H9 (cell line): ENCODE measurements at regions not wholly inside any gene's neighbourhood (a gene's known extent, or its start where the extent isn't known, plus 50 kb on each side); places are given as distances from the start of the nearest gene placed in this dataset.

Experiments used
- DNase-seq: peaks from one replicate; pipeline ENCODE4 v3.0.0-alpha.2; 2017
- H2AFZ ChIP-seq: one replicate; pipeline ENCODE4 v1.6.1; 2013; ENCODE audit warnings: mild to moderate bottlenecking, low read length, control low read depth, moderate library complexity
- H2AK5ac ChIP-seq: 2 replicates; pipeline ENCODE4 v1.6.1; 2013; ENCODE audit warnings: low read length, control low read depth, mixed read lengths; ENCODE audit not compliant: insufficient read length
- H2BK120ac ChIP-seq: one replicate; pipeline ENCODE4 v1.6.1; 2013; ENCODE audit warnings: low read depth, mild to moderate bottlenecking, low read length, control low read depth, inconsistent platforms; ENCODE audit not compliant: poor library complexity, severe bottlenecking
- H2BK12ac ChIP-seq: 2 replicates; pipeline ENCODE4 v1.6.1; 2013; ENCODE audit warnings: low read length, control low read depth, mixed read lengths, low read depth; ENCODE audit not compliant: insufficient read length
- H2BK15ac ChIP-seq: 2 replicates; pipeline ENCODE4 v1.6.1; 2013; ENCODE audit warnings: low read depth, low read length, control low read depth
- H2BK20ac ChIP-seq: one replicate; pipeline ENCODE4 v1.6.1; 2013; ENCODE audit warnings: low read depth, mild to moderate bottlenecking, low read length, control low read depth, inconsistent platforms; ENCODE audit not compliant: poor library complexity, severe bottlenecking
- H2BK5ac ChIP-seq: 2 replicates; pipeline ENCODE4 v1.6.1; 2013; ENCODE audit warnings: low read length, control low read depth, mixed read lengths; ENCODE audit not compliant: insufficient read length
- H3K14ac ChIP-seq: 2 replicates; pipeline ENCODE4 v1.6.1; 2013; ENCODE audit warnings: low read length, control low read depth; ENCODE audit not compliant: insufficient read depth
- H3K18ac ChIP-seq: 2 replicates; pipeline ENCODE4 v1.6.1; 2013; ENCODE audit warnings: low read depth, mild to moderate bottlenecking, mixed read lengths, low read length, control low read depth; ENCODE audit not compliant: insufficient read length
- H3K23ac ChIP-seq: 2 replicates; pipeline ENCODE4 v1.6.1; 2013; ENCODE audit warnings: low read length, control low read depth, mixed read lengths, low read depth; ENCODE audit not compliant: insufficient read length
- H3K23me2 ChIP-seq: 2 replicates; pipeline ENCODE4 v1.6.1; 2013; ENCODE audit warnings: low read depth, mild to moderate bottlenecking, mixed read lengths, low read length, control low read depth; ENCODE audit not compliant: insufficient read length, poor library complexity, severe bottlenecking
- H3K27ac ChIP-seq: 2 replicates; pipeline ENCODE4 v1.5.1; 2013; ENCODE audit warnings: low read length, control low read depth, mixed read lengths, low read depth; ENCODE audit not compliant: insufficient read length
- H3K27me3 ChIP-seq: 2 replicates; pipeline ENCODE4 v1.6.1; 2013; ENCODE audit warnings: low read length, control low read depth, inconsistent platforms; ENCODE audit not compliant: insufficient read depth
- H3K4ac ChIP-seq: 2 replicates; pipeline ENCODE4 v1.6.1; 2013; ENCODE audit warnings: low read depth, mild to moderate bottlenecking, control low read depth, inconsistent platforms, low read length, moderate library complexity
- H3K4me1 ChIP-seq: 2 replicates; pipeline ENCODE4 v1.6.1; 2013; ENCODE audit warnings: low read length, control low read depth, inconsistent platforms; ENCODE audit not compliant: insufficient read depth
- H3K4me2 ChIP-seq: 2 replicates; pipeline ENCODE4 v1.6.1; 2013; ENCODE audit warnings: low read length, control low read depth, mixed read lengths; ENCODE audit not compliant: insufficient read length, insufficient read depth
- H3K56ac ChIP-seq: 2 replicates; pipeline ENCODE4 v1.6.1; 2013; ENCODE audit warnings: low read depth, mild to moderate bottlenecking, mixed read lengths, low read length, control low read depth; ENCODE audit not compliant: insufficient read length
- H3K79me1 ChIP-seq: 2 replicates; pipeline ENCODE4 v1.6.1; 2013; ENCODE audit warnings: low read depth, mild to moderate bottlenecking, moderate library complexity, low read length, control low read depth, inconsistent platforms; ENCODE audit not compliant: insufficient read depth, poor library complexity, severe bottlenecking
- H3K79me2 ChIP-seq: 2 replicates; pipeline ENCODE4 v1.6.1; 2013; ENCODE audit warnings: low read length, control low read depth, inconsistent platforms; ENCODE audit not compliant: insufficient read depth
- H3K9ac ChIP-seq: 2 replicates; pipeline ENCODE4 v1.6.1; 2013; ENCODE audit warnings: low read length, control low read depth, mixed read lengths; ENCODE audit not compliant: insufficient read length; ENCODE audit errors: extremely low read depth
- H3K9me3 ChIP-seq: one replicate; pipeline ENCODE4 v1.6.1; 2013; ENCODE audit warnings: low read depth, low read length, inconsistent platforms; ENCODE audit not compliant: control insufficient read depth
- H3T11ph ChIP-seq: one replicate; pipeline ENCODE4 v1.6.1; 2013; ENCODE audit warnings: mild to moderate bottlenecking, low read length, control low read depth, inconsistent platforms
- H4K20me1 ChIP-seq: one replicate; pipeline ENCODE4 v1.6.1; 2013; ENCODE audit not compliant: control insufficient read depth, insufficient read length, insufficient read depth
- H4K5ac ChIP-seq: 2 replicates; pipeline ENCODE4 v1.6.1; 2013; ENCODE audit warnings: low read depth, mild to moderate bottlenecking, mixed read lengths, low read length, control low read depth; ENCODE audit not compliant: insufficient read length
- H4K8ac ChIP-seq: replicated peaks from 2 replicates; pipeline ENCODE4 v1.6.1; 2013; ENCODE audit warnings: low read length, control low read depth, mixed read lengths, low read depth; ENCODE audit not compliant: insufficient read length
- H4K91ac ChIP-seq: 2 replicates; pipeline ENCODE4 v1.6.1; 2013; ENCODE audit warnings: low read depth, mild to moderate bottlenecking, moderate library complexity, mixed read lengths, low read length, control low read depth; ENCODE audit not compliant: insufficient read length
- H3K27ac Mint-ChIP-seq, 3 experiments: 2 replicates in 2 of 3; 3 replicates in 1 of 3; pipeline ENCODE4 v1.8.0; 2020 to 2021; ENCODE audit warnings: mixed read lengths in 3 of 3, mild to moderate bottlenecking in 1 of 3, moderate library complexity in 1 of 3
- H3K27me3 Mint-ChIP-seq: 2 replicates; pipeline ENCODE4 v1.8.0; 2021; ENCODE audit warnings: low read depth, mild to moderate bottlenecking, moderate library complexity, mixed read lengths
- H3K36me3 Mint-ChIP-seq, 3 experiments: 2 replicates in 2 of 3; 3 replicates in 1 of 3; pipeline ENCODE4 v1.8.0; 2020 to 2021; ENCODE audit warnings: low read depth in 3 of 3, mixed read lengths in 3 of 3; ENCODE audit not compliant: insufficient read depth in 1 of 3
- H3K4me1 Mint-ChIP-seq, 2 experiments: 2 replicates each; pipeline ENCODE4 v1.8.0; 2020; ENCODE audit warnings: mixed read lengths in 2 of 2
- H3K4me3 Mint-ChIP-seq, 2 experiments: 2 replicates in 1 of 2; 3 replicates in 1 of 2; pipeline ENCODE4 v1.8.0; 2020 to 2021; ENCODE audit warnings: mild to moderate bottlenecking in 2 of 2, mixed read lengths in 2 of 2, moderate library complexity in 1 of 2
- H3K9me3 Mint-ChIP-seq, 2 experiments: 2 replicates in 1 of 2; 3 replicates in 1 of 2; pipeline ENCODE4 v1.8.0; 2020; ENCODE audit warnings: mild to moderate bottlenecking in 2 of 2, mixed read lengths in 2 of 2, moderate library complexity in 1 of 2
- WGBS: extraction: QIAGEN DNeasy Blood & Tissue Kit; methylation state at CpG from one replicate; pipeline ENCODE4 v1.1.7; 2013; ENCODE audit warnings: missing lambda C conversion rate, low lambda C conversion rate, mixed read lengths; ENCODE audit not compliant: insufficient read length; ENCODE audit errors: extremely low coverage; 5-methylcytosine and 5-hydroxymethylcytosine counted together
- TF ChIP-seq, protein P1 (sequence below): fragments of 200-600 bp; sonication (generic); conservative IDR thresholded peaks from 3 replicates; pipeline ENCODE4 v1.8.0; 2021; ENCODE audit warnings: antibody characterized with exemption, mild to moderate bottlenecking

DNA sequence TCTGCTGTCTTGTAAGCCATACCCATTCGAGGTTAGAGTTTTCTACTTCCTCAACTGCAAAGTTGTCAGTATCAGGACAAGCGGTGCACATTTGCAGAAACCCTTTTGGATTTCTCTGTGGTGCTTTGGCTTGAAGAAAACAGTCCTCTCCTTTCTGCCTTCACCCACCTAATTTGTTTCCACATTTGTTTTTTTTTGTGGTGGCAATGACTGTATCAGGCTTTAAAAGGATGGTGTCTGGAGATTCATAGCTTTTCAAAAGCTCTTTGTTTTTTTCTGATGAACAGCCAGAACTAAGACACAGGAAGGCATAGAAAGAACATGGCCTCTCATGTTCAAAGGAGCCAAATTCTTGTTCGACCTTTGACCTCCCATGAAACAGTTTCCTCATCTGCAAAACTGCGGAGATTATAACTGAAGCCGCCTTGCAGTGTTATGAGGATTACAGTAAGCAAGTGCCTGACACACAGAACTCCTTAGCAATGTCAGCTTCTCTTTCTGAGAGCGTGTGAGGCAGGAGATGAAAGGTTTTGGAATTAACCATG, 270.6 kb upstream of the TBX3 start:
- H3K9ac ChIP-seq, result no peak overlapping the region
- H3K4ac ChIP-seq, result no peak overlapping the region
- H3K79me2 ChIP-seq, result no peaks in the 10 kb centered on the region
- no peak for DNase-seq
- H3K27ac ChIP-seq, result no peak overlapping the region
- WGBS, result no CpG with 5 or more reads among the region's 6 CpGs
- Mint-ChIP-seq H3K9me3 (no peaks in the 10 kb centered on the region), H3K4me1 (no peaks in the 10 kb centered on the region), H3K36me3 (no peaks in the 10 kb centered on the region), H3K27me3 (no peaks in the 10 kb centered on the region; the same call in 1 of the 2 replicates), H3K27ac (no peak overlapping the region), H3K4me3 (no peak overlapping the region)
- H3K4me1 ChIP-seq, result no peaks in the 10 kb centered on the region
- H4K8ac ChIP-seq, result no peak overlapping the region
- H2BK15ac ChIP-seq, result no peak overlapping the region
- no peaks in the 10 kb centered on the region for H3K27me3 ChIP-seq
- no peaks in the 10 kb centered on the region for H3K79me1 ChIP-seq
- TF ChIP-seq, protein P1, sequence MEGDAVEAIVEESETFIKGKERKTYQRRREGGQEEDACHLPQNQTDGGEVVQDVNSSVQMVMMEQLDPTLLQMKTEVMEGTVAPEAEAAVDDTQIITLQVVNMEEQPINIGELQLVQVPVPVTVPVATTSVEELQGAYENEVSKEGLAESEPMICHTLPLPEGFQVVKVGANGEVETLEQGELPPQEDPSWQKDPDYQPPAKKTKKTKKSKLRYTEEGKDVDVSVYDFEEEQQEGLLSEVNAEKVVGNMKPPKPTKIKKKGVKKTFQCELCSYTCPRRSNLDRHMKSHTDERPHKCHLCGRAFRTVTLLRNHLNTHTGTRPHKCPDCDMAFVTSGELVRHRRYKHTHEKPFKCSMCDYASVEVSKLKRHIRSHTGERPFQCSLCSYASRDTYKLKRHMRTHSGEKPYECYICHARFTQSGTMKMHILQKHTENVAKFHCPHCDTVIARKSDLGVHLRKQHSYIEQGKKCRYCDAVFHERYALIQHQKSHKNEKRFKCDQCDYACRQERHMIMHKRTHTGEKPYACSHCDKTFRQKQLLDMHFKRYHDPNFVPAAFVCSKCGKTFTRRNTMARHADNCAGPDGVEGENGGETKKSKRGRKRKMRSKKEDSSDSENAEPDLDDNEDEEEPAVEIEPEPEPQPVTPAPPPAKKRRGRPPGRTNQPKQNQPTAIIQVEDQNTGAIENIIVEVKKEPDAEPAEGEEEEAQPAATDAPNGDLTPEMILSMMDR, result no peak
- H2BK20ac ChIP-seq, result no peak overlapping the region
- H2BK120ac ChIP-seq, result no peak overlapping the region
- no peak overlapping the region for H3T11ph ChIP-seq
- no peaks in the 10 kb centered on the region for H3K23me2 ChIP-seq
- H2BK5ac ChIP-seq, result no peak overlapping the region
- no peak overlapping the region for H2BK12ac ChIP-seq
- no peak overlapping the region for H4K5ac ChIP-seq
- no peak overlapping the region for H2AFZ ChIP-seq
- H3K23ac ChIP-seq, result no peak overlapping the region
- H3K18ac ChIP-seq, result no peak overlapping the region
- H2AK5ac ChIP-seq, result no peak overlapping the region
- no peaks in the 10 kb centered on the region for H4K20me1 ChIP-seq
- no peaks in the 10 kb centered on the region for H3K9me3 ChIP-seq
- no peak overlapping the region for H3K14ac ChIP-seq
- H3K56ac ChIP-seq, result no peak overlapping the region
- no peak overlapping the region for H3K4me2 ChIP-seq
- no peak overlapping the region for H4K91ac ChIP-seq
